ENCODE measurements at regions not wholly inside any gene's neighbourhood (a gene's known extent, or its start where the extent isn't known, plus 50 kb on each side); places are given as distances from the start of the nearest gene placed in this dataset.

DNA sequence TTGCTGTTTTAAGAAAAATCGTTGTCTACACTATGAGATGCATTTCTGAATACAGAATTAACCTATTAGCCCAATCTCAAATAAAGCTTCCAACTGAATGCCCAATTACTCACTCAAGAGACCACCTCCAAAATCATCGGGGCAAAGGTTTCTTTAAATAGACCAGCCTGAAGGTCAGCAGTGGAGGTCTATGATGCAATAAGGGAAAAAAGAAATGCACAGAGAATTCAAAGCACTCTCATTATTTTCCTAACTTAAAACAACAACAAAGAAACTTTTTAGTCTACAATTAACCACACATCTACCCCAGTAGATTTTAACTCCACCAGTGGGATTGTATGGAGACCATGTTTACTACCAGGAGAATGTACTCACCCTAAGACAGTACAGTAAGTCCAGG lies 657.7 kb upstream of the CCDC54 start:
- DNase-seq (ENCODE audit: low read depth) = no peak
- no peak for TF ChIP-seq CTCF (conservative IDR thresholded peaks at IDR 0.05; ENCODE audit: low read depth, low read length)

DNA sequence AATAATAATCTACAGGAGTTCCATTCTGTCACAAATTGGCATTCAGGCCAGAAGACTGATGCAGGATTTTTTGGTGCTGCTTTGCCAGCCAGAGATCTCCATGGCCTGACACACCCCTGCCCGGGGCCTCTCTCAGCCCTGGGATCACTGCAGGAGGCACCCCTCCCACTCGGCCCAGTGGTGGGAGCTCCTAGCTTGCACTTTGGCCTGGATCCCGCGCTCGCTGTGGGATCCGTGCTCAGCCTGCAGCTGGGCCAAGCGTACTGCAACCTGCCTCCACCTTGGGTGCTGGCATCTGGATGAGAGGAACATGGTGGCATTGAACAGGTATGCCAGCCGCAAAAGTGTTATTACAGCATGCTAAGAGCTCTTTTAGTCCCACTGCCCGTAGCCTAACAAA lies 656.7 kb upstream of the CCDC54 start:
- H3K4me3 ChIP-seq (ENCODE audit: low read depth, low read length) = no peak overlapping the region
- DNase-seq (ENCODE audit: low read depth) = no peak
- no peak for TF ChIP-seq CTCF (conservative IDR thresholded peaks at IDR 0.05; ENCODE audit: low read depth, low read length)

More for the DNA sequence above, 657.7 kb upstream of the CCDC54 start:
- H3K4me3 ChIP-seq (ENCODE audit: low read depth, low read length) = no peak overlapping the region

GRCh38 chr3:106725566-106725965 lies 651.7 kb upstream of the CCDC54 start:
- no peak overlapping the region for H3K4me3 ChIP-seq (ENCODE audit: low read depth, low read length)
- no peak for DNase-seq (ENCODE audit: low read depth)
- no peak for TF ChIP-seq CTCF (conservative IDR thresholded peaks at IDR 0.05; ENCODE audit: low read depth, low read length)

DNA sequence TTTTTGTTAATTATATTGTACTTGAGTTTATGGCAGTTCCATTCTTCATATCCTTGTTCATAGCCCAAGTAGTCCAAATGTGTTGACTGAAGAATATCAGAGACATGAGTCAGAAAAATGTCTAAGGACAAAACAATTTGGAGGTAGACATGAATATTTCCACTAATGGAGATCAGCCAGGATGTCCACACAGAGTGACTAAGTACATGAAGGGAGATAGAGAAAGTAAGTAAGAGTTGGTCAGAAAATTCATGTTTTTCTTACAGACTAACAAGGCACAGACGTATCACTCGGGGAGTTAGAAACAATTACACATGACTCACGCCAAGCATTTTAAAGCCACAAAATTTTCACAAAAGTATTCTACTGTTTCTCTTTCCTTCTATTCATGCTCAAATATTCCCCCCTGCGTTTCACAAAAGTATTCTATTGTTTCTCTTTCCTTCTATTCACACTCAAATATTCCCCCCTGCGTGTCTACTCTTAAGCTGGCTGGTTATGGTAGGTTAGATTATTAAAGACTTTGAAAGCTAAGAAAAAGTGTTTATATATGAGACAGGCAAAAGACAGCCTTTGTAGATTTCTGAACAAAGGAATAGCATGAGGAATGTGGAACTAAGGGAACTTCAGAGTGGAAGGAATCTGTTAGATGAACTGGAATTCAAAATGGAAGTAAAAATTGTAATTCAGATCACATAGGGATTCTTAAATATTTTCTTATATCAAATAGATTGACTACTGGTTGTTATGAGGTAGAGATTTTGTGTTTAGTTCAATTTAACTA lies 648.7 kb upstream of the CCDC54 start:
- no peak overlapping the region for H3K4me3 ChIP-seq (ENCODE audit: low read depth, low read length)
- TF ChIP-seq CTCF (conservative IDR thresholded peaks at IDR 0.05; ENCODE audit: low read depth, low read length) = no peak
- DNase-seq (ENCODE audit: low read depth) = peak; percentile 69

GRCh38 chr3:106729481-106729880 lies 647.8 kb upstream of the CCDC54 start:
- DNase-seq (ENCODE audit: low read depth) = no peak
- no peak overlapping the region for H3K4me3 ChIP-seq (ENCODE audit: low read depth, low read length)
- no peak for TF ChIP-seq CTCF (conservative IDR thresholded peaks at IDR 0.05; ENCODE audit: low read depth, low read length)

DNA sequence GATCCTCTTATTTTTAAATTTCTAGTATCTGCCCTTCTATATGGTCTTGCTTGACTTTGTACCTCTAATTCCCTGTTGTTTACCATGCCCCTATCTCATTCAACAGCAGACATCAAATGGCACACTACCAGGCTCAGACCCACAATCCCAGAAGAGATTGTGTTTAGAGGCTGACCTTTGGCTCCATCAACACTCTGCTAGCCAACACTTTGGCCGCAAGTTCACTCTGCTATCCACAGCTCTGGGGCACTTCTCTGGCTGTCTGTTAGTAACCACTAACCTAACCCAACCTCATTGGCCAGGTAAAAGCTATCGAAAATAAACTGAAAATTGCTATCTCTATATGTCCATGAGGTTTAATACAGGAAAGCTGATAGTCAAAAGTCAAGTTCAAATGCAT lies 646.0 kb upstream of the CCDC54 start:
- no peak for TF ChIP-seq CTCF (conservative IDR thresholded peaks at IDR 0.05; ENCODE audit: low read depth, low read length)
- no peak overlapping the region for H3K4me3 ChIP-seq (ENCODE audit: low read depth, low read length)
- no peak for DNase-seq (ENCODE audit: low read depth)

DNA sequence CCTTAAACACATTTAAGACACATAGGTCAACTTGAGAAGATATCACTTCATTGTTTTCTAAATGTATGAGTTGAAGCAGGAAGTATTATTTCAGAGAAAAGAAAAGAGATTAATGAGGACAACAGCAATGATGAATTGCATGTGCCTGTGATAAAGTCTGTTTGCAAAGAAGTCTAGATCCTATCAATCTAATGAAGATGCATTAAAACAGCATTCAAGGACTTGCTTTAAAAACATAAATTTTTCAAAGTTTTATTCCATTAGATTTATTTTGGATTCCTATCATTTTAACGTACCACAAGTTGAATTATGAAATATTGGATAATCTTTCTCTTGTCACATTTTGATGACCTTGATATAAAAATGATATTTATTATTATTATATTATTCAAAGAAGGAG lies 642.5 kb upstream of the CCDC54 start:
- DNase-seq (ENCODE audit: low read depth) = no peak
- H3K4me3 ChIP-seq (ENCODE audit: low read depth, low read length) = no peak overlapping the region
- no peak for TF ChIP-seq CTCF (conservative IDR thresholded peaks at IDR 0.05; ENCODE audit: low read depth, low read length)
